ENCODE measurements at regions not wholly inside any gene's neighbourhood (a gene's known extent, or its start where the extent isn't known, plus 50 kb on each side); places are given as distances from the start of the nearest gene placed in this dataset.
A peak's percentile ranks its signal among the peaks of the same experiment; 100 is the strongest.
"Not testable (repeated sequence)": the region's sequence is repeated elsewhere in the genome, so short reads cannot be mapped to it uniquely, and the experiment has no call there.

DNA sequence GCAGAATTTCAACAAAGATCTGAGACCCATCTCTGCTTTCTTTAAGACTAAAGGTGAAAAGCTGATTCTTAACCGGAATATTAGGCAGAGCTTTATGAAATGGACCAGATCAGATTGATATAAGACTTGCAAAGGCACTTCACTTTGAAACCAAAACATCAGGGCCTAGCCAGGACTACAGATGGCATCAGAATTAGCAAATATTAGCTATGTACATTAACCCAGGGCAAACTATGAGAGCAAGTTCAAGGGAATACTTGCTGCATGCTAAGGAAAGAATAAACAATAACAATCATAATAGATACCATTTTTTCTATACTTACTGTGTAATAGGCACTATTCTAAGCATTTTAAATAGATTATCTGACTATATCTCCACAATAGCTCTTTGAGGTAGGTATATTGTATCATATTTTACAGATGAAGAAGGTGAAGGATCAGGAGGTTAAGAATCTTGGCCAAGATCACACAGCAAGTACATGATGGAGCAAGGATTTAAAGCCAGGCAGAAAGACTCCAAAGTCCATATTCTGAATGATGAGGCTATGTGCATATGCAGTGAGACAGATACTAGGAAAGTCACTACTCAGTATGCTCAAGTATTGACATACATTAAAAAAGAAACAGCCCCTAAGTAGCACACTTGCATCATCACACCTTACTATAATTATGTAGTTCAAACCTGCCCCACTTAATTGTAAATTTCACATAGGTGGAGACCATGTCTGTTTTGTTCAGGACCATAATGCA lies 209.3 kb upstream of the PKN2 start:
- no peak for DNase-seq

DNA sequence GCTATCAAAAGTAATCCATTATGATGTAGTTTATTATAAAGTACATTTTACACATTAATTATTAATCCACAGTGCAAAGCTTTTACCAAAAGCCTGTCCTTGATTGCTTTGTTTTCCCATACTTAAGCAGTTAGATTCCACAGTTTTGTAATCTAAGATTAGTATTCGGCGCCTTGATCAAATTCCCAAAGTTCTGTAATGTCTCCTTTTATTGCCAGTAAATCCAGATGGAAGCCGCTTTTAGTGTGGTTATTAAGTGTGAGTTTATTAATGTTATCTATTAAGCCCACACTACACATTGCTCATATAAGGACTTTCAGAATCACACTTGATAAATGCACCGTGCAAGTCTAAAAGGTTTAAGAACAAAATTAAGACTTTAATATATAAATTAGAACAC lies 199.2 kb upstream of the PKN2 start:
- DNase-seq = no peak

DNA sequence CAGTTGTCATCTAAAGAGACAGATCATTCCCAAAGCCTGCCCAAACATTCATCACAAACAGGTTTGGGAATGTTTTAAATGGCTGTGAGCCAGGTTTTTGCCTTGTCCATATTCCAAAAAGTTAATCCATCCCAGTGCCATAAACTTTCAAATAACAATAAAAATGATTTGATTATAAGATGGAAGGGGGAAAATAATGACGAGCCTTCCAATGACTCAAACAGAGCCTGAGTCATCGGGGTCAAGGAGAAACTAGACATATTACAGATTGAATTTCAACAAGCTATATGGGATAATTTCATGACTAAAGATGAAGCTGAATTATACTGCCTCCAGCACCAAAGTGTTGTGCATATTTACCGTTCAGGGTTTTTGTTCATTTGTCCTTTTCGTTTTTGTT lies 195.8 kb upstream of the PKN2 start:
- DNase-seq = no peak

DNA sequence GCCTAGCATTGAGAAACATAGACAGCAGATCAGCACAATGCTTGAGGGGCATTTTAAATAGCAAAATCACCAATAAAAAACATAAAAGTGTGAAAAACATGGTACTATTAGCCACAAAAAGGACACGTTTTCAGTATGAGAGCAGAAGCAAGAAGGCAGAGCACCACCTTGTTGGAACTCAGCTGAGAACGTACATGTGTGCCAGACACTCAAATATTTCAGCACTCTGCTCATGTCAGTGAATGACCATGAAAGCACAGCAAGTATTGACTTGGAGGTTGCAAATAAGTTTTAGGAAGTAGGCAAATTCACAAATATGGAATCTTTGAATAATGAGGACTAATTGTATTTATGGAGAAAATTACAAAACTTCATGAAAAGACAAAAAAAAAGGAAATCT lies 193.4 kb upstream of the PKN2 start:
- no peak for DNase-seq

- no peak for DNase-seq
These were observed 184.4 kb upstream of the PKN2 start for GRCh38 chr1:88499671-88500070.

- no peak for DNase-seq
These were observed 181.2 kb upstream of the PKN2 start for GRCh38 chr1:88502886-88503285.

GRCh38 chr1:88503646-88504045 lies 180.4 kb upstream of the PKN2 start:
- no peak for DNase-seq

DNA sequence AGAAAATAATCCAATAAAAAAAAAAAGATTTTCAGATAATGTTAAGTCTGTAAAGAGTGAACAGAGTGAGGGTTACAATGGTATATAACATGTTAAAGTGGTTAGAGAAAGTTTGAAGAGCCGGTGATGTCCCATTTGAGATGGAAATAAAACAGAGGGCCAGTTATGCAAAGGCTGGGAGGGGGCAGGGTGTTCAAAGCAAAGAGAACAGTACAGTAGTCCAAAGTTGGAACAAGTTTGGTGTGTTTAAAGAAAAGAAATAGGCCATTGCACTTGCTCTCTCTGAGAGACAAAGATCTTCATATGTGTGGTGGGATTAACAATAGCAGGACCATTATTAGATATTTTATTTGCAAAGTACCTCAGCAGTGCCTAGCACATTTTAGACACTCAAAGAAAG lies 179.5 kb upstream of the PKN2 start:
- no peak for DNase-seq

DNA sequence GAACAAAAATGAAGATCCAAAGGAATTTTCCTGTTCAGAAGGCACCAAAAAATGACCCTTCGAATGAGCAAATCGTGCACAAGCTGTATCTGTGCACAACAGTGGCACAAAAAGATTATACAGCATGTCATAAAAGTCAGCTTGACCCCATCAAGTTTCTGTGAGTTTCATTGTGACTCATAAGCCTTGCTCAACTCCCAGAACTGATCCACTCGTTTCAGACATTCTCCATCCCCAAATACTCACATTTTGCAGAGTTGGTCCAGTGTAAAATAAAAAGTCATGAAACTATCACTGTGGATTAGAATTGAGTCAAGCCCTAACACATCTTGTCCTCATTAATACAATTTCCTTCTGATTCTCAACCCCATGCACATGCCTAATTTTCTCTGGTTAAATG lies 174.7 kb upstream of the PKN2 start:
- no peak for DNase-seq

- no peak for DNase-seq
These were observed 169.5 kb upstream of the PKN2 start for GRCh38 chr1:88514544-88515060.

DNA sequence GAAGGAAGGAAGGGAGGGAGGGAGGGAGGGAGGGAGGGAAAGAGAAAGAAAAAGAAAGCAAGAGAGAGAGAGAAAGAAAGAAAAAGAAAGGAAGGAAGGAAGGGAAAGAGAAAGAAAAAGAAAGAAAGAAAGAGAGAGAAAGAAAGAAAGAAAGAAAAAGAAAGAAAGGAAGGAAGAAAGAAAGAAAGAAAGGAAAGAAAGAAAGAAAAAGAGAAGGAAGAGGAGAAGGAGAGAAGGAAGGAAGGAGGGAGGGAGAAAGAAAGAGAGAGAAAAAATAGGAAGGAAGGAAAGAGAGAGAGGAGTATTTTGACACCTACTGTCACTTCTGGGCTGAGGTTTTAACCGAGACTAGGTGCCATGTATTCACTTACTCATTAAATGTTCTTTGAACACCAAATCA lies 166.6 kb upstream of the PKN2 start:
- not testable (repeated sequence) for DNase-seq

- peak; percentile 13 for DNase-seq
These were observed 164.9 kb upstream of the PKN2 start for GRCh38 chr1:88519156-88519555.

DNA sequence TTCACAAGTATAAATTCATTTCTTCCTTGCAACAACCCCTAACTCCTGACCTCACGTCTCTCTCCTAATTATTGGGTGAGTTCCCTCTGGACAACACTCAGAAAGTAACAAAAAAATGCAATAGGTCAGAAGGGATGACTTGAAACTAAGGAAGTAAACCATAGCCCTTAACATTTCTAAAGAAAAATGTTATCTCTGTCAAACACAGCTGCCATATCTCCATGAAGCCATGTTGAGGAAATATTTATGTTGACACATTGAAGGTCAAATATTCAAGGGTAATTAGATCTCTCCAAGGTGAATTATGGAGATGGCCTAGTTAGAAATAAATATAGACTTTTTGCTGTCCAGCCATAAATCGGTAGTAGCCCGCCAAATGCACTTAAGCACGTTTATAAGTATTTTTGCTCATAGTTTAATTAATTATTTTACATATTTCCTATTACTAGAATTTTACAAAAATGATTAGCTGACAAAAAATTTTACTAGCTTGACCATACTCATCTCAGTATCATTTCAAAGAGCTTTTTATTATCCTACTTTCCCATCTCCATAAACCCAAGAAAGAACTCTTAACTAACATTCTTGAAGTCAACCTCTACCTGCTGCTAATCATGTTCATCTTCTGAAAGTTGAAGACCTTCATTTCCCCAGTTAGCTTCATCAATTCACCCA lies 160.1 kb upstream of the PKN2 start:
- no peak for DNase-seq

DNA sequence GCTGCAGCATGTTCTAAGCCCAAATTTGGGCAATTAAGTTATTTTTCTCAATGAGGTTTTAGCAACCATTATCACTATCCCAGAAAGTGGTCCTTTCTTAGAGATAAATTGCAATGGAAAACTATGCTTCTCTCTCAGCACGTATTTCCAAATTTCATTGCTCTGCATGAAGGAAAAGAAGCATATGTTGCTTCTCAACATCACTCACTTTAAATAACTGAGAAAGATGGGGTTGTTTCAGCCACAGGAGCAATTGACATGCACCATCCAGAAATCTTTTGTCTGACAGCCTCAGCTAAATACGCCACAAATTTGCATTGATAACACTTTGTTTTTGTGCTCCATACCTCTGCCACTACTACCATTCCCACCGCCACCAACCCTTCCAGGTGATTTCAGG lies 157.6 kb upstream of the PKN2 start:
- DNase-seq = no peak

DNA sequence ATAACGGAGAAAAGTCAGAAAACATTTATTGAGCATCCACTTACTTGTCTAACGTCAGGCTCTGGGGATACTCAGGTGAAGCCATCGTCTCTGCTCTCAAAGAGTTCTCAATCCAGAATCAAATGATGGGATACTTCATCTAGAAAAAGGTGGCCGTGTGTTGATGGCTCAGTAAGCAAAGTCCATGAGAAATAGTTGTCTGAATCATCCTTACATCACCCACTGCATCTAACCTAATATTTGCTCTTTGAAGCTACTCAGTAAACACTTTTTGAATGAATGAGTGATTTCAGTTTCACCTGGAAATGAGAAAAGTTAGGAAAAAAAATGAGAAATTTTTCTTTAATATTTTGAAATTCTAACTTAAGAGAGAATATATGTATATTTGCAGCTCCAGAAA lies 155.3 kb upstream of the PKN2 start:
- no peak for DNase-seq

GRCh38 chr1:88529581-88529980 lies 154.5 kb upstream of the PKN2 start:
- DNase-seq = no peak

DNA sequence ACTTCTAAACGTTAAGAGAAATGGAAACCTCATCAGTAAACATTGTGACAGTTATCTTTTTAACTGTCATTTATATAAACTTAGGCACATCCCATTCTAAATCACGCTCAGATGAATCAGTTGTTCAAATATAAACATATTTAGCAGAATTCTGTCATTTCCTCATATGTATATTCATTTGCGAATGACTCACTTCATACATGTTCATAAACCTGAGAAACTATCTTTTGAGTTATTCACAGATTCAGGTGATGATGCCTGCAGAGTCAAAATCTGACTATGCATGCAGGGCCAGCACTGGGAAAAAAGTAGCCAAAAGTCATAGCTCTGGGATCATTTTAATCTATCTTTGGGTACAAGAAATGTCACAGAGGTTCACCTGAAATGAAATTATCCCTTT lies 153.8 kb upstream of the PKN2 start:
- no peak for DNase-seq

DNA sequence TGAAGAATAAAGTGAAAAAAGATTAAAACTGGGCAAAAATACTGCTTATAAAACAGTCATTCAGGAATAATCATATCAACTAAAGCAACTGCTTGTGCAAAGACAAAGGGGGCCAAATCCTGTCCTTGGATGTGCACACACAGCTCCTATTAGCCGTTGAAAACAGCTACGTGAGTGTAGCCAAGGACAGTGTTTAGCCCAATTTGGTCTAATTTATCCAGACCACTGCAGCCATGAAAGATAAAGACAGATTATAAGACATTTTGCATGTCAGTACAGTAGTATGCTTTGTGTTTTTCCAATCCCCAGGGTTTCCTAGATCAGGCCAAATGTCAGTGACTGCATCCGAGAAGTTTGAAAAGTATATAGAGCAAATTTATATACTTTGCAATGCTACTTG lies 146.3 kb upstream of the PKN2 start:
- DNase-seq = no peak

- DNase-seq = no peak
These were observed 145.7 kb upstream of the PKN2 start for GRCh38 chr1:88538222-88538899.

DNA sequence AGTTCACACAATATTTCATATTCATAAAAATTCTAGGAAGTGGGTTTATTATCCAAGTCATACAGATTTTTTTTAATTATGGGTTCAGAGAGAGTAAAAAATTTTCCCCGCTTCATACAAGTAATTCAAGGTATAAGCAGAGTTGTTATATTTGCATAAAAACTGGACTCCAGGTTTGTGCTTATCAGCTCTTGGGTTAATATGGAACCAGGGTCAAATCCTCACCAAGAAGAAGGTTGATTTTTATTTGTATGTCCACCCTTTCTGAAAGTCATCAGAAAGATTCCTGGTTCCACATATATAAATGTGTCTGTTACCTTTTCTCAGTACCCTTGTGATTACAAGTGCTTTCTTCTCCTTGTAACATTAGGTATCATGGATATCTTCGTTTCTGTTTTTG lies 143.8 kb upstream of the PKN2 start:
- DNase-seq = no peak

- DNase-seq = no peak
These were observed 142.5 kb upstream of the PKN2 start for GRCh38 chr1:88541596-88541995.

- no peak for DNase-seq
These were observed 139.9 kb upstream of the PKN2 start for GRCh38 chr1:88544195-88544594.

DNA sequence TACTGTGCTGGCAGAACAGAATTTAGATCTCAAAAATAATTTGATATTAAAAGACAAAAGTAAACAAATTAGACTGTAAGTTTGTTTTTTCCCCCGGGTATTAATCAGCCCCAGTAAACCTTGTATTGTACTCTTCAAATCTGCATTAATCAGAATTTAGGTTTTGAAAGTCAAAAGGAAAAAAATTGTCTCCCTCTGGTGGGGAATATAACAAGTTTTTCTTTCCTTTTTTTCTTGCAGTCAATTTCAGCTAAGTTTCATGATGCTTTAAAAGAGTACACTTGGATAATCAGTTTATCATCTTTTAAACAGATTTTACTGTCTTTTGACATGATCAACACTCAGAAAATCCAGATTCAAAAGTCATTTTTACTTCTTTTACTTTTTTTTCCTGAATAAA lies 134.5 kb upstream of the PKN2 start:
- DNase-seq = peak; percentile 28

DNA sequence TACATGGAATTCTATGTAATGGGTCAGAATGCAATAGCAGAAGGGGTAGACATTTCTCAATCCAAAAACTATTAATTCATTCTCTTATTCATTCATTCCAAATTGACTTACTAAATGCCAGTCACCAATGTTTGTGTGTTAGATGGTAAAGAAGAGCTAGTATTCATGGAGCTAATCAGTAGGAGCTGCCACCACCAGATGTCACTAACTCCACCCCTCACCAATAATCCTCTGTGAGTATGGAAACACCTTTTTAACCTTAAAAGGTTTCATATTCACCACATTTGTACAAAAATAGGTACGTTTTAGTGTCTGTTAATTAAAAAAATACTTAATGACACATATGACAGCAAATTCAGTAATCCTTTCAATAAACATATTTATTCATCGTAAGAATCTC lies 131.8 kb upstream of the PKN2 start:
- no peak for DNase-seq

Measured in tongue (tissue), 1 donor.